Smooth muscle cell (in vitro differentiated cells): ENCODE measurements at regions not wholly inside any gene's neighbourhood (a gene's known extent, or its start where the extent isn't known, plus 50 kb on each side); places are given as distances from the start of the nearest gene placed in this dataset.
"Not testable (repeated sequence)": the region's sequence is repeated elsewhere in the genome, so short reads cannot be mapped to it uniquely, and the experiment has no call there.

Experiments
- DNase-seq: peaks from one replicate; lab custom pipeline; 2025; ENCODE audit not compliant: unreplicated experiment; lab: John Stamatoyannopoulos, UW
- H2AFZ ChIP-seq: fragments of 200-600 bp; sonication (generic); 2 replicates; pipeline ENCODE4 v1.6.0; 2016; ENCODE audit warnings: antibody characterized with exemption, low read depth, mild to moderate bottlenecking
- H3F3A ChIP-seq: fragments of 200-600 bp; sonication (generic); 2 replicates; pipeline ENCODE4 v1.6.0; 2017; ENCODE audit warnings: antibody characterized with exemption, low read depth
- H3K27ac ChIP-seq: fragments of 200-600 bp; sonication (generic); 2 replicates; pipeline ENCODE4 v1.5.1; 2016; ENCODE audit warnings: low read depth, mild to moderate bottlenecking
- H3K27me3 ChIP-seq: fragments of 200-600 bp; sonication (generic); 2 replicates; pipeline ENCODE4 v1.6.1; 2016; ENCODE audit warnings: low read depth, mild to moderate bottlenecking
- H3K36me3 ChIP-seq: fragments of 200-600 bp; sonication (generic); 2 replicates; pipeline ENCODE4 v1.5.1; 2016; ENCODE audit warnings: low read depth
- H3K4me1 ChIP-seq: fragments of 200-600 bp; sonication (generic); 2 replicates; pipeline ENCODE4 v1.5.1; 2016; ENCODE audit warnings: low read depth
- H3K4me2 ChIP-seq: fragments of 200-600 bp; sonication (generic); 2 replicates; pipeline ENCODE4 v1.6.0; 2016; ENCODE audit warnings: mild to moderate bottlenecking
- H3K4me3 ChIP-seq: fragments of 200-600 bp; sonication (generic); 2 replicates; pipeline ENCODE4 v1.5.1; 2016; ENCODE audit warnings: mild to moderate bottlenecking
- H3K79me2 ChIP-seq: fragments of 200-600 bp; sonication (generic); 2 replicates; pipeline ENCODE4 v1.6.0; 2016; ENCODE audit warnings: low read depth, mild to moderate bottlenecking
- H3K9ac ChIP-seq: fragments of 200-600 bp; sonication (generic); 2 replicates; pipeline ENCODE4 v1.6.0; 2016; ENCODE audit warnings: low read depth
- H3K9me3 ChIP-seq: fragments of 200-600 bp; sonication (generic); replicated peaks from 2 replicates; pipeline ENCODE4 v1.5.1; 2016; ENCODE audit warnings: low read depth
- H4K20me1 ChIP-seq: fragments of 200-600 bp; sonication (generic); 2 replicates; pipeline ENCODE4 v1.6.0; 2016; ENCODE audit warnings: low read depth
- CTCF ChIP-seq: fragments of 200-600 bp; sonication (generic); IDR thresholded peaks from 2 replicates; pipeline ENCODE4 v1.5.1; 2017; ENCODE audit warnings: borderline replicate concordance, mild to moderate bottlenecking, antibody characterized with exemption; ENCODE audit not compliant: insufficient read depth, poor library complexity, severe bottlenecking
- WGBS: methylation state at CpG from one replicate; pipeline ENCODE4 v1.1.7; 2016; ENCODE audit warnings: low lambda C conversion rate; 5-methylcytosine and 5-hydroxymethylcytosine counted together

- Histone ChIP-seq H3K27me3 (peaks cover 11% of the 10 kb centered on the region), H3K4me1 (peaks cover 5% of the 10 kb centered on the region), H4K20me1 (no peaks in the 10 kb centered on the region), H3K27ac (no peak overlapping the region), H3K79me2 (no peaks in the 10 kb centered on the region), H3K9ac (no peak overlapping the region), H3K9me3 (no peaks in the 10 kb centered on the region), H3K36me3 (no peaks in the 10 kb centered on the region), H3K4me2 (no peak overlapping the region), H3K4me3 (no peak overlapping the region), H2AFZ (no peak overlapping the region), H3F3A (no peaks in the 10 kb centered on the region)
- 89% methylated on average over 22 of the region's 22 CpGs for WGBS
- DNase-seq = no peak
- no peak for TF ChIP-seq CTCF
Observed at GRCh38 chr17:74133740-74134139, 69.7 kb upstream of the RPL38 start.

- not testable (repeated sequence) for H2AFZ ChIP-seq, H3K79me2 ChIP-seq, H3K9me3 ChIP-seq, H3K9ac ChIP-seq, H3K4me1 ChIP-seq, H4K20me1 ChIP-seq, H3K27ac ChIP-seq, H3F3A ChIP-seq, H3K4me2 ChIP-seq, DNase-seq, H3K36me3 ChIP-seq, H3K4me3 ChIP-seq
- 81% methylated on average over 5 of the region's 5 CpGs for WGBS
- H3K27me3 ChIP-seq = peaks cover 11% of the 10 kb centered on the region
Observed at GRCh38 chr17:74134234-74134633, 69.2 kb upstream of the RPL38 start.

- H3K27ac ChIP-seq = no peak overlapping the region
- no peak overlapping the region for H3K4me3 ChIP-seq
- H3K9ac ChIP-seq = no peak overlapping the region
- peaks cover 11% of the 10 kb centered on the region for H3K27me3 ChIP-seq
- peaks cover 5% of the 10 kb centered on the region for H3K4me1 ChIP-seq
- DNase-seq = no peak
- H3K79me2 ChIP-seq = no peaks in the 10 kb centered on the region
- WGBS = 77% methylated on average over 1 of the region's 1 CpG
- H2AFZ ChIP-seq = no peak overlapping the region
- H3K9me3 ChIP-seq = no peaks in the 10 kb centered on the region
- H3K4me2 ChIP-seq = no peak overlapping the region
- TF ChIP-seq CTCF = no peak
- H3K36me3 ChIP-seq = no peaks in the 10 kb centered on the region
- no peaks in the 10 kb centered on the region for H3F3A ChIP-seq
- no peaks in the 10 kb centered on the region for H4K20me1 ChIP-seq
Observed at GRCh38 chr17:74134991-74135390, 68.5 kb upstream of the RPL38 start.

- Histone ChIP-seq H3K27ac (no peak overlapping the region), H3F3A (no peaks in the 10 kb centered on the region), H3K9me3 (no peaks in the 10 kb centered on the region), H3K9ac (no peak overlapping the region), H3K4me1 (peaks cover 5% of the 10 kb centered on the region), H3K27me3 (peaks cover 11% of the 10 kb centered on the region), H3K79me2 (no peaks in the 10 kb centered on the region), H4K20me1 (no peaks in the 10 kb centered on the region), H2AFZ (no peak overlapping the region), H3K4me2 (no peak overlapping the region), H3K36me3 (no peaks in the 10 kb centered on the region), H3K4me3 (no peak overlapping the region)
- 92% methylated on average over 9 of the region's 9 CpGs for WGBS
- DNase-seq = no peak
- no peak for TF ChIP-seq CTCF
Observed at GRCh38 chr17:74135391-74136167, 67.9 kb upstream of the RPL38 start.
